H1 (cell line): ENCODE measurements at regions not wholly inside any gene's neighbourhood (a gene's known extent, or its start where the extent isn't known, plus 50 kb on each side); places are given as distances from the start of the nearest gene placed in this dataset.

Source experiments
- CTCF ChIA-PET: fragments of 300-600 bp; sonication (Branson Sonifier 250); formaldehyde crosslinking; loops from one replicate; lab custom pipeline; 2021; ENCODE audit not compliant: partially characterized antibody; lab: Charles Lee
- POLR2A ChIA-PET: fragments of 300-600 bp; sonication (Branson Sonifier 250); formaldehyde crosslinking; loops from one replicate; lab custom pipeline; 2021; ENCODE audit warnings: inconsistent platforms; ENCODE audit not compliant: partially characterized antibody; lab: Charles Lee
- DNase-seq, 2 experiments: peaks; one replicate each; pipeline versions ENCODE4 v3.0.0 to v3.0.0-alpha.2; 2010 to 2022; ENCODE audit warnings: low spot score in 2 of 2, low read depth in 1 of 2, mixed read lengths in 1 of 2
- FAIRE-seq: peaks from 2 replicates; lab custom pipeline; 2011; peaks lifted over from hg19 to GRCh38; lab: Jason Lieb, UNC
- H2AFZ ChIP-seq: 2 replicates; pipeline ENCODE4 v1.8.1; 2012; ENCODE audit warnings: low read length, inconsistent platforms
- H2AK5ac ChIP-seq: 2 replicates; pipeline ENCODE4 v1.6.1; 2013; ENCODE audit warnings: low read depth, low read length
- H2BK120ac ChIP-seq: replicated peaks from 2 replicates; pipeline ENCODE3; 2013; ENCODE audit warnings: low read depth, low read length, inconsistent platforms
- H2BK12ac ChIP-seq: 2 replicates; pipeline ENCODE4 v1.6.1; 2013; ENCODE audit warnings: low read depth, low read length
- H2BK15ac ChIP-seq: 2 replicates; pipeline ENCODE4 v1.6.1; 2013; ENCODE audit warnings: low read length
- H2BK20ac ChIP-seq: 2 replicates; pipeline ENCODE4 v1.6.1; 2013; ENCODE audit warnings: low read length
- H2BK5ac ChIP-seq: 2 replicates; pipeline ENCODE4 v1.6.1; 2013; ENCODE audit warnings: low read depth, low read length
- H3K14ac ChIP-seq: 2 replicates; pipeline ENCODE4 v1.6.1; 2013; ENCODE audit warnings: inconsistent platforms; ENCODE audit not compliant: insufficient read length
- H3K18ac ChIP-seq: 2 replicates; pipeline ENCODE4 v1.6.1; 2013; ENCODE audit warnings: low read length; ENCODE audit errors: extremely low read depth
- H3K23ac ChIP-seq: 2 replicates; pipeline ENCODE4 v1.6.1; 2013; ENCODE audit warnings: inconsistent platforms; ENCODE audit not compliant: insufficient read length
- H3K23me2 ChIP-seq: 2 replicates; pipeline ENCODE4 v1.6.1; 2013; ENCODE audit warnings: low read depth, low read length
- H3K27ac ChIP-seq: 2 replicates; pipeline ENCODE4 v1.6.1; 2011; ENCODE audit warnings: low read depth, low read length, inconsistent platforms
- H3K27me3 ChIP-seq, 4 experiments: replicated peaks in 1 of 4; 1 replicate in 1 of 4; 2 replicates in 3 of 4; pipeline versions ENCODE4 v1.6.1 to v1.8.1; 2011 to 2013; ENCODE audit warnings: low read length in 3 of 4, mild to moderate bottlenecking in 3 of 4, inconsistent platforms in 2 of 4, mixed read lengths in 2 of 4, moderate library complexity in 1 of 4; ENCODE audit not compliant: control insufficient read depth in 3 of 4, insufficient read depth in 3 of 4; ENCODE audit errors: extremely low read depth in 1 of 4
- H3K36me3 ChIP-seq, 4 experiments: 2 replicates each; pipeline versions ENCODE4 v1.6.1 to v1.8.1; 2011 to 2013; ENCODE audit warnings: mild to moderate bottlenecking in 4 of 4, low read length in 3 of 4, moderate library complexity in 2 of 4, control low read depth in 1 of 4, inconsistent platforms in 1 of 4; ENCODE audit not compliant: insufficient read depth in 4 of 4, control insufficient read depth in 2 of 4
- H3K4ac ChIP-seq: replicated peaks from 2 replicates; pipeline ENCODE3; 2013; ENCODE audit warnings: low read length, low read depth, mixed read lengths, inconsistent platforms; ENCODE audit not compliant: insufficient read length
- H3K4me1 ChIP-seq, 4 experiments: replicated peaks in 1 of 4; 1 replicate in 1 of 4; 2 replicates in 3 of 4; pipeline versions ENCODE4 v1.6.1 to v1.8.1; 2011 to 2013; ENCODE audit warnings: low read length in 3 of 4, inconsistent platforms in 2 of 4, mixed read lengths in 1 of 4; ENCODE audit not compliant: insufficient read depth in 4 of 4, control insufficient read depth in 3 of 4
- H3K4me2 ChIP-seq, 2 experiments: 2 replicates each; pipeline versions ENCODE4 v1.6.1 to v1.8.1; 2011 to 2013; ENCODE audit warnings: low read depth in 2 of 2, low read length in 2 of 2, control low read depth in 1 of 2, inconsistent platforms in 1 of 2, mild to moderate bottlenecking in 1 of 2; ENCODE audit not compliant: insufficient read depth in 1 of 2
- H3K4me3 ChIP-seq, 4 experiments: fragments of 200-600, 300-600 bp in 1 of 4; sonication (generic), shearing (Covaris generic), sonication (Bioruptor Twin) in 1 of 4; 2 replicates each; pipeline versions ENCODE4 v1.5.1 to v1.8.1; 2011 to 2016; ENCODE audit warnings: low read length in 4 of 4, low read depth in 3 of 4, control low read depth in 2 of 4, inconsistent platforms in 2 of 4, mild to moderate bottlenecking in 2 of 4, mixed read lengths in 1 of 4, moderate library complexity in 1 of 4; ENCODE audit not compliant: insufficient read depth in 2 of 4; ENCODE audit errors: extremely low read depth in 1 of 4
- H3K56ac ChIP-seq: replicated peaks from 2 replicates; pipeline ENCODE3; 2013; ENCODE audit warnings: low read depth, mild to moderate bottlenecking, mixed read lengths, low read length, inconsistent platforms; ENCODE audit not compliant: insufficient read length
- H3K79me1 ChIP-seq: 2 replicates; pipeline ENCODE4 v1.6.1; 2013; ENCODE audit warnings: low read depth, low read length, control low read depth
- H3K79me2 ChIP-seq, 2 experiments: 2 replicates each; pipeline versions ENCODE4 v1.6.1 to v1.8.1; 2012 to 2013; ENCODE audit warnings: low read length in 2 of 2, mild to moderate bottlenecking in 2 of 2, inconsistent platforms in 1 of 2; ENCODE audit not compliant: insufficient read depth in 2 of 2, control insufficient read depth in 1 of 2
- H3K9ac ChIP-seq, 4 experiments: replicated peaks in 1 of 4; 1 replicate in 1 of 4; 2 replicates in 3 of 4; pipeline versions ENCODE4 v1.6.1 to v1.8.1; 2011 to 2013; ENCODE audit warnings: low read depth in 3 of 4, low read length in 3 of 4, control low read depth in 2 of 4, mild to moderate bottlenecking in 2 of 4, moderate library complexity in 2 of 4, inconsistent platforms in 1 of 4; ENCODE audit errors: extremely low read depth in 1 of 4
- H3K9me3 ChIP-seq, 2 experiments: 2 replicates each; pipeline versions ENCODE4 v1.6.1 to v1.8.1; 2012 to 2013; ENCODE audit warnings: mild to moderate bottlenecking in 2 of 2, moderate library complexity in 2 of 2, control low read depth in 1 of 2, inconsistent platforms in 1 of 2, low read depth in 1 of 2, low read length in 1 of 2, mixed read lengths in 1 of 2; ENCODE audit not compliant: insufficient read depth in 2 of 2
- H4K20me1 ChIP-seq, 2 experiments: replicated peaks in 1 of 2; 2 replicates each; pipeline versions ENCODE3 to v1.8.1; 2011 to 2013; ENCODE audit warnings: inconsistent platforms in 2 of 2, low read length in 2 of 2, mild to moderate bottlenecking in 1 of 2; ENCODE audit not compliant: insufficient read depth in 2 of 2, control insufficient read depth in 1 of 2
- H4K5ac ChIP-seq: 2 replicates; pipeline ENCODE4 v1.6.1; 2013; ENCODE audit warnings: low read length, low read depth, mixed read lengths, inconsistent platforms; ENCODE audit not compliant: insufficient read length
- H4K8ac ChIP-seq: 2 replicates; pipeline ENCODE4 v1.8.0; 2013; ENCODE audit warnings: mild to moderate bottlenecking, moderate library complexity, low read length, inconsistent platforms; ENCODE audit not compliant: insufficient read depth; ENCODE audit errors: extremely low read depth
- H4K91ac ChIP-seq: replicated peaks from 2 replicates; pipeline ENCODE3; 2013; ENCODE audit warnings: low read length, mixed read lengths, inconsistent platforms; ENCODE audit not compliant: insufficient read length
- HDAC2 ChIP-seq, 2 experiments: fragments of 300-600 bp in 1 of 2; sonication (generic) in 1 of 2; IDR thresholded peaks; 2 replicates each; pipeline ENCODE4 v1.6.1; 2011 to 2012; ENCODE audit warnings: low read depth in 2 of 2, low read length in 2 of 2, mild to moderate bottlenecking in 2 of 2, moderate library complexity in 2 of 2, borderline replicate concordance in 1 of 2, inconsistent platforms in 1 of 2
- WGBS, 2 experiments: shearing (Covaris generic) in 1 of 2; methylation state at CpG; one replicate each; pipeline versions ENCODE4 v1.1.6 to v1.1.7; 2013 to 2015; ENCODE audit warnings: low lambda C conversion rate in 2 of 2, mixed read lengths in 2 of 2, inconsistent platforms in 1 of 2, low coverage in 1 of 2, missing lambda C conversion rate in 1 of 2; ENCODE audit not compliant: insufficient replicate concordance in 2 of 2, insufficient coverage in 1 of 2, insufficient read length in 1 of 2; ENCODE audit errors: extremely low coverage in 1 of 2, missing lambda C conversion rate in 1 of 2; 5-methylcytosine and 5-hydroxymethylcytosine counted together

- Histone ChIP-seq H2BK15ac (no peak overlapping the region), H4K8ac (no peak overlapping the region), H2BK20ac (no peak overlapping the region), H3K18ac (no peak overlapping the region), H2AK5ac (no peak overlapping the region), H2BK5ac (no peak overlapping the region), H2BK120ac (no peak overlapping the region), H4K5ac (no peak overlapping the region), H3K27me3 (no peaks in the 10 kb centered on the region), H3K79me2 (no peaks in the 10 kb centered on the region), H3K4me1 (no peaks in the 10 kb centered on the region), H3K4me2 (no peak overlapping the region), H3K9me3 (no peaks in the 10 kb centered on the region), H4K91ac (no peak overlapping the region), H2BK12ac (no peak overlapping the region), H2AFZ (peak overlapping the region; percentile 62; the same call in 1 of the 2 replicates), H3K9ac (no peak overlapping the region), H3K14ac (no peak overlapping the region), H3K4ac (no peak overlapping the region), H3K4me3 (no peak overlapping the region), H3K23ac (no peak overlapping the region), H3K36me3 (no peaks in the 10 kb centered on the region), H3K79me1 (no peaks in the 10 kb centered on the region), H4K20me1 (no peaks in the 10 kb centered on the region), H3K56ac (no peak overlapping the region), H3K23me2 (no peaks in the 10 kb centered on the region), H3K27ac (no peak overlapping the region)
- CTCF ChIA-PET, result no interaction called here
- POLR2A ChIA-PET, result no interaction called here
- WGBS, 2 experiments, result 89% methylated on average over 2 of the region's 2 CpGs; no CpG with 5 or more reads in 1 of the 2 experiments
- no peak for DNase-seq
- no peak for TF ChIP-seq HDAC2 (IDR thresholded peaks at IDR 0.05; ENCODE audit: borderline replicate concordance in 1 of 2, low read depth in 2 of 2, low read length in 2 of 2)
- peak; percentile 19 for FAIRE-seq
These were observed 928.5 kb upstream of the ROBO1 start for GRCh38 chr3:80696280-80696679.
